Activated T-helper 1 cell treated with anti-CD3 and anti-CD28 coated beads, Interleukin-12 subunit alpha, Interleukin-12 subunit beta, Interleukin-2, Interleukin-4 antibody, amounts not matched to agents 30 ng/mL and 10 ng/mL and 1 ng/mL, durations not matched to agents 14 hours and 24 hours and 36 hours (primary cell): ENCODE measurements at regions not wholly inside any gene's neighbourhood (a gene's known extent, or its start where the extent isn't known, plus 50 kb on each side); places are given as distances from the start of the nearest gene placed in this dataset.

Experiments
- DNase-seq: peaks from one replicate; pipeline ENCODE4 v3.0.0; 2021; ENCODE audit warnings: low spot score
- H3K27ac Mint-ChIP-seq: one replicate; pipeline ENCODE4 v1.8.0; 2021; ENCODE audit warnings: mild to moderate bottlenecking, mixed read lengths
- H3K27me3 Mint-ChIP-seq: one replicate; pipeline ENCODE4 v1.8.0; 2022; ENCODE audit warnings: mild to moderate bottlenecking, moderate library complexity, mixed read lengths; ENCODE audit not compliant: insufficient read depth
- H3K36me3 Mint-ChIP-seq: one replicate; pipeline ENCODE4 v1.8.0; 2021; ENCODE audit warnings: low read depth, mixed read lengths
- H3K4me1 Mint-ChIP-seq: one replicate; pipeline ENCODE4 v1.8.0; 2021; ENCODE audit warnings: low read depth, mixed read lengths
- H3K4me3 Mint-ChIP-seq: one replicate; pipeline ENCODE4 v1.8.0; 2021; ENCODE audit warnings: mild to moderate bottlenecking, moderate library complexity, mixed read lengths
- H3K9me3 Mint-ChIP-seq: one replicate; pipeline ENCODE4 v1.8.0; 2021; ENCODE audit warnings: mixed read lengths
- intact Hi-C: fragments of 100-400 bp; cut with micrococcal nuclease; formaldehyde crosslinking; loops from one replicate; pipeline ENCODE4 v1.15.1; 2024

GRCh38 chr11:92888696-92889095 is 80.8 kb upstream of the MTNR1B start:
- no peaks in the 10 kb centered on the region for H3K9me3 Mint-ChIP-seq
- no peaks in the 10 kb centered on the region for H3K4me1 Mint-ChIP-seq
- DNase-seq = no peak
- no peaks in the 10 kb centered on the region for H3K27me3 Mint-ChIP-seq
- H3K36me3 Mint-ChIP-seq = no peaks in the 10 kb centered on the region
- intact Hi-C loops = no loop called here
- no peak overlapping the region for H3K27ac Mint-ChIP-seq
- no peak overlapping the region for H3K4me3 Mint-ChIP-seq

- Mint-ChIP-seq H3K9me3 (no peaks in the 10 kb centered on the region), H3K27ac (no peak overlapping the region), H3K4me3 (no peak overlapping the region), H3K36me3 (no peaks in the 10 kb centered on the region), H3K4me1 (no peaks in the 10 kb centered on the region), H3K27me3 (no peaks in the 10 kb centered on the region)
- intact Hi-C loops = no loop called here
- DNase-seq = no peak
Measured at GRCh38 chr11:92890846-92891245, 78.6 kb upstream of the MTNR1B start.

GRCh38 chr11:92892802-92893684 is 76.4 kb upstream of the MTNR1B start:
- intact Hi-C loops = no loop called here
- Mint-ChIP-seq H3K27ac (no peak overlapping the region), H3K27me3 (peaks cover 2% of the 10 kb centered on the region), H3K4me3 (no peak overlapping the region), H3K4me1 (no peaks in the 10 kb centered on the region), H3K36me3 (no peaks in the 10 kb centered on the region), H3K9me3 (no peaks in the 10 kb centered on the region)
- DNase-seq = no peak

- intact Hi-C loops = no loop called here
- Mint-ChIP-seq H3K36me3 (no peaks in the 10 kb centered on the region), H3K27me3 (peaks cover 2% of the 10 kb centered on the region), H3K4me3 (no peak overlapping the region), H3K27ac (no peak overlapping the region), H3K4me1 (no peaks in the 10 kb centered on the region), H3K9me3 (no peaks in the 10 kb centered on the region)
- DNase-seq = no peak
Measured at GRCh38 chr11:92894197-92894596, 75.3 kb upstream of the MTNR1B start.

GRCh38 chr11:92897487-92897886 is 72.0 kb upstream of the MTNR1B start:
- H3K4me3 Mint-ChIP-seq = no peak overlapping the region
- H3K27ac Mint-ChIP-seq = no peak overlapping the region
- H3K36me3 Mint-ChIP-seq = no peaks in the 10 kb centered on the region
- intact Hi-C loops = no loop called here
- H3K9me3 Mint-ChIP-seq = no peaks in the 10 kb centered on the region
- DNase-seq = no peak
- H3K27me3 Mint-ChIP-seq = peaks cover 2% of the 10 kb centered on the region
- H3K4me1 Mint-ChIP-seq = no peaks in the 10 kb centered on the region

- H3K27me3 Mint-ChIP-seq = no peaks in the 10 kb centered on the region
- no peak overlapping the region for H3K4me3 Mint-ChIP-seq
- intact Hi-C loops = no loop called here
- DNase-seq = no peak
- H3K36me3 Mint-ChIP-seq = no peaks in the 10 kb centered on the region
- H3K9me3 Mint-ChIP-seq = no peaks in the 10 kb centered on the region
- H3K27ac Mint-ChIP-seq = no peak overlapping the region
- H3K4me1 Mint-ChIP-seq = no peaks in the 10 kb centered on the region
Measured at GRCh38 chr11:92902417-92902816, 67.0 kb upstream of the MTNR1B start.

- intact Hi-C loops = no loop called here
- no peaks in the 10 kb centered on the region for H3K36me3 Mint-ChIP-seq
- no peak for DNase-seq
- no peaks in the 10 kb centered on the region for H3K9me3 Mint-ChIP-seq
- H3K27ac Mint-ChIP-seq = no peak overlapping the region
- no peaks in the 10 kb centered on the region for H3K4me1 Mint-ChIP-seq
- no peaks in the 10 kb centered on the region for H3K27me3 Mint-ChIP-seq
- H3K4me3 Mint-ChIP-seq = no peak overlapping the region
Measured at GRCh38 chr11:92907671-92908070, 61.8 kb upstream of the MTNR1B start.

- Mint-ChIP-seq H3K27ac (no peak overlapping the region), H3K4me3 (no peak overlapping the region)
Measured at GRCh38 chr11:92909214-92909613, 60.2 kb upstream of the MTNR1B start.

GRCh38 chr11:92911478-92911877 is 58.0 kb upstream of the MTNR1B start:
- H3K27ac Mint-ChIP-seq = no peak overlapping the region
- no peaks in the 10 kb centered on the region for H3K4me1 Mint-ChIP-seq
- intact Hi-C loops = no loop called here
- H3K36me3 Mint-ChIP-seq = no peaks in the 10 kb centered on the region
- no peak overlapping the region for H3K4me3 Mint-ChIP-seq
- no peaks in the 10 kb centered on the region for H3K9me3 Mint-ChIP-seq
- H3K27me3 Mint-ChIP-seq = no peaks in the 10 kb centered on the region
- no peak for DNase-seq

More at GRCh38 chr11:92909214-92909613, 60.2 kb upstream of the MTNR1B start:
- Mint-ChIP-seq H3K27me3 (no peaks in the 10 kb centered on the region), H3K4me1 (no peaks in the 10 kb centered on the region), H3K36me3 (no peaks in the 10 kb centered on the region), H3K9me3 (no peaks in the 10 kb centered on the region)
- intact Hi-C loops = no loop called here
- no peak for DNase-seq

- Mint-ChIP-seq H3K27ac (no peak overlapping the region), H3K27me3 (no peaks in the 10 kb centered on the region), H3K4me1 (no peaks in the 10 kb centered on the region), H3K4me3 (no peak overlapping the region), H3K9me3 (no peaks in the 10 kb centered on the region), H3K36me3 (no peaks in the 10 kb centered on the region)
- intact Hi-C loops = no loop called here
- no peak for DNase-seq
Measured at GRCh38 chr11:92915551-92915950, 53.9 kb upstream of the MTNR1B start.

- Mint-ChIP-seq H3K9me3 (no peaks in the 10 kb centered on the region), H3K4me1 (no peaks in the 10 kb centered on the region), H3K4me3 (no peak overlapping the region), H3K36me3 (no peaks in the 10 kb centered on the region), H3K27ac (no peak overlapping the region), H3K27me3 (no peaks in the 10 kb centered on the region)
- intact Hi-C loops = no loop called here
- DNase-seq = no peak
Measured at GRCh38 chr11:92916299-92916698, 53.2 kb upstream of the MTNR1B start.

GRCh38 chr11:92917927-92918326 is 51.5 kb upstream of the MTNR1B start:
- intact Hi-C loops = no loop called here
- H3K27ac Mint-ChIP-seq = no peak overlapping the region
- no peak overlapping the region for H3K4me3 Mint-ChIP-seq
- H3K4me1 Mint-ChIP-seq = no peaks in the 10 kb centered on the region
- H3K9me3 Mint-ChIP-seq = no peaks in the 10 kb centered on the region
- no peak for DNase-seq
- no peaks in the 10 kb centered on the region for H3K36me3 Mint-ChIP-seq
- no peaks in the 10 kb centered on the region for H3K27me3 Mint-ChIP-seq

GRCh38 chr11:92919048-92919447 is 50.4 kb upstream of the MTNR1B start:
- no peak overlapping the region for H3K4me3 Mint-ChIP-seq
- no peak overlapping the region for H3K27ac Mint-ChIP-seq
- no peaks in the 10 kb centered on the region for H3K36me3 Mint-ChIP-seq

More at GRCh38 chr11:92919048-92919447, 50.4 kb upstream of the MTNR1B start:
- intact Hi-C loops = no loop called here
- no peaks in the 10 kb centered on the region for H3K4me1 Mint-ChIP-seq
- no peaks in the 10 kb centered on the region for H3K27me3 Mint-ChIP-seq
- no peak for DNase-seq
- H3K9me3 Mint-ChIP-seq = no peaks in the 10 kb centered on the region
